ENCODE measurements at regions not wholly inside any gene's neighbourhood (a gene's known extent, or its start where the extent isn't known, plus 50 kb on each side); places are given as distances from the start of the nearest gene placed in this dataset.
"Not testable (repeated sequence)": the region's sequence is repeated elsewhere in the genome, so short reads cannot be mapped to it uniquely, and the experiment has no call there.

GRCh38 chr12:25695574-25695973, 142.5 kb upstream of the LMNTD1 start:
- no peak for DNase-seq (ENCODE audit: low spot score in 2 of 2, unreplicated experiment in 2 of 2)
- no peaks in the 10 kb centered on the region for H3K27me3 Mint-ChIP-seq (ENCODE audit: low read depth)
- no peak for TF ChIP-seq CTCF (IDR thresholded peaks at IDR 0.05; ENCODE audit: unreplicated experiment)
- no peak overlapping the region for H3K4me3 Mint-ChIP-seq
- peaks cover 3% of the 10 kb centered on the region for H3K36me3 Mint-ChIP-seq
- peaks cover 52% of the 10 kb centered on the region for H3K4me1 Mint-ChIP-seq
- H3K27ac Mint-ChIP-seq, result peak overlapping the region; percentile 77
- H3K9me3 Mint-ChIP-seq, result peaks cover 11% of the 10 kb centered on the region

- DNase-seq (ENCODE audit: low spot score in 2 of 2, unreplicated experiment in 2 of 2), result no peak
- peaks cover 23% of the 10 kb centered on the region for H3K4me1 Mint-ChIP-seq
These were observed 145.7 kb upstream of the LMNTD1 start for GRCh38 chr12:25698772-25699171.

GRCh38 chr12:25699454-25699853, 146.4 kb upstream of the LMNTD1 start:
- Mint-ChIP-seq H3K27me3 (ENCODE audit: low read depth) (no peaks in the 10 kb centered on the region), H3K9me3 (peaks cover 24% of the 10 kb centered on the region), H3K36me3 (peaks cover 12% of the 10 kb centered on the region), H3K27ac (no peak overlapping the region), H3K4me3 (no peak overlapping the region), H3K4me1 (peaks cover 17% of the 10 kb centered on the region)
- no peak for TF ChIP-seq CTCF (IDR thresholded peaks at IDR 0.05; ENCODE audit: unreplicated experiment)
- no peak for DNase-seq (ENCODE audit: low spot score in 2 of 2, unreplicated experiment in 2 of 2)

More at GRCh38 chr12:25698772-25699171, 145.7 kb upstream of the LMNTD1 start:
- Mint-ChIP-seq H3K4me3 (no peak overlapping the region), H3K36me3 (peaks cover 12% of the 10 kb centered on the region), H3K9me3 (peaks cover 24% of the 10 kb centered on the region), H3K27ac (no peak overlapping the region), H3K27me3 (ENCODE audit: low read depth) (no peaks in the 10 kb centered on the region)
- no peak for TF ChIP-seq CTCF (IDR thresholded peaks at IDR 0.05; ENCODE audit: unreplicated experiment)

GRCh38 chr12:25701290-25701689, 148.2 kb upstream of the LMNTD1 start:
- H3K27me3 Mint-ChIP-seq (ENCODE audit: low read depth), result no peaks in the 10 kb centered on the region
- H3K36me3 Mint-ChIP-seq, result peaks cover 12% of the 10 kb centered on the region
- H3K9me3 Mint-ChIP-seq, result peaks cover 28% of the 10 kb centered on the region
- no peak overlapping the region for H3K4me3 Mint-ChIP-seq
- H3K4me1 Mint-ChIP-seq, result peaks cover under 1% of the 10 kb centered on the region
- no peak for TF ChIP-seq CTCF (IDR thresholded peaks at IDR 0.05; ENCODE audit: unreplicated experiment)
- DNase-seq (ENCODE audit: low spot score in 2 of 2, unreplicated experiment in 2 of 2), result no peak
- H3K27ac Mint-ChIP-seq, result no peak overlapping the region

- no peak overlapping the region for H3K27ac Mint-ChIP-seq
- no peak overlapping the region for H3K4me3 Mint-ChIP-seq
- H3K4me1 Mint-ChIP-seq, result no peaks in the 10 kb centered on the region
- no peak for DNase-seq (ENCODE audit: low spot score in 2 of 2, unreplicated experiment in 2 of 2)
- TF ChIP-seq CTCF (IDR thresholded peaks at IDR 0.05; ENCODE audit: unreplicated experiment), result no peak
- peaks cover 14% of the 10 kb centered on the region for H3K36me3 Mint-ChIP-seq
- no peaks in the 10 kb centered on the region for H3K27me3 Mint-ChIP-seq (ENCODE audit: low read depth)
- H3K9me3 Mint-ChIP-seq, result peaks cover 23% of the 10 kb centered on the region
These were observed 149.5 kb upstream of the LMNTD1 start for GRCh38 chr12:25702553-25702952.

- no peak overlapping the region for H3K27ac Mint-ChIP-seq
- H3K36me3 Mint-ChIP-seq, result peaks cover 18% of the 10 kb centered on the region
- peaks cover 3% of the 10 kb centered on the region for H3K4me1 Mint-ChIP-seq
- no peak for TF ChIP-seq CTCF (IDR thresholded peaks at IDR 0.05; ENCODE audit: unreplicated experiment)
- no peaks in the 10 kb centered on the region for H3K27me3 Mint-ChIP-seq (ENCODE audit: low read depth)
- H3K4me3 Mint-ChIP-seq, result no peak overlapping the region
- DNase-seq (ENCODE audit: low spot score in 2 of 2, unreplicated experiment in 2 of 2), result no peak
- peaks cover 38% of the 10 kb centered on the region for H3K9me3 Mint-ChIP-seq
These were observed 152.2 kb upstream of the LMNTD1 start for GRCh38 chr12:25705261-25705660.

GRCh38 chr12:25706646-25707045, 153.6 kb upstream of the LMNTD1 start:
- H3K9me3 Mint-ChIP-seq, result peaks cover 48% of the 10 kb centered on the region
- not testable (repeated sequence) for H3K4me3 Mint-ChIP-seq

More at GRCh38 chr12:25706646-25707045, 153.6 kb upstream of the LMNTD1 start:
- DNase-seq (ENCODE audit: low spot score in 2 of 2, unreplicated experiment in 2 of 2); H3K27ac Mint-ChIP-seq; H3K27me3 Mint-ChIP-seq (ENCODE audit: low read depth); H3K4me1 Mint-ChIP-seq: not testable (repeated sequence)
- peaks cover 18% of the 10 kb centered on the region for H3K36me3 Mint-ChIP-seq
